ENCODE measurements at regions not wholly inside any gene's neighbourhood (a gene's known extent, or its start where the extent isn't known, plus 50 kb on each side); places are given as distances from the start of the nearest gene placed in this dataset.

DNA sequence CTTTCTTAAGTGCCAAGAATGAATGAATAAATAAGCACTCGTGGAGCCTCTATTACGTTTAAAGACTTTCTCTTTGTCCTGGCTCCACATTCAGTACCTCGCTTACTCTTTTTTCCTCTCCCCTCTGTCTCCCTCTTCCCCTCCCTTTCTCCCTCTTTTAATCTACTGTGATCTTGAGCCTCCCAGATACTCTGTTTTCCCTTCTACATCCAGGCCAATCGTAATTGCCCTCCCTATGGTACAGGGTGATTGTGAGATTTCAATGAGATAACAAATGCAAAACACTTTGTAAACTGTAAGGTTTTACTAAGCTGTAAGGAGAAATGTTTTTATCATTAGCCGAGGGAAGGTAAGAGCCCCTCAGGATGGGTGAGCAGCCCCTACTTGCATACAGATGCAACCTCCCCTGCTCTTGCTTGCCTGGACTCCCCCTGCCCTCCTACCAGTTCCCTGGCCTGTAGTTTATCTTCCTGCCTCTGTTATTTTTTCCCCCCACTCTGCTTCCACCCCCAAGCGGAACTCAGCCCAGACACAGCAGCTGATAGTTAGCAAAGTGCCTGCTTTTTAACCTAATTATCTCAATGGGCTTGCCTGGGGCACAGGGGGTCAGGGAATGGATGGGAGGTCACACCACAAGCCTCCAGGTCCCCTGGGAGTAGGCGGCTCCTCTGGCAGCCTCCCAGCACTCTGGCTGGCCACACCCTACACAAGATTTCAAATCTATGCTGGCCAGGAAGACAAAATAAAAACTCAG is 76.9 kb upstream of the CADM1 start:
- Mint-ChIP-seq H3K4me1 (ENCODE audit: low read depth) (no peaks in the 10 kb centered on the region), H3K36me3 (ENCODE audit: low read depth) (no peaks in the 10 kb centered on the region), H3K9me3 (peaks cover 6% of the 10 kb centered on the region), H3K27ac (no peak overlapping the region), H3K4me3 (no peak overlapping the region), H3K27me3 (no peaks in the 10 kb centered on the region)

DNA sequence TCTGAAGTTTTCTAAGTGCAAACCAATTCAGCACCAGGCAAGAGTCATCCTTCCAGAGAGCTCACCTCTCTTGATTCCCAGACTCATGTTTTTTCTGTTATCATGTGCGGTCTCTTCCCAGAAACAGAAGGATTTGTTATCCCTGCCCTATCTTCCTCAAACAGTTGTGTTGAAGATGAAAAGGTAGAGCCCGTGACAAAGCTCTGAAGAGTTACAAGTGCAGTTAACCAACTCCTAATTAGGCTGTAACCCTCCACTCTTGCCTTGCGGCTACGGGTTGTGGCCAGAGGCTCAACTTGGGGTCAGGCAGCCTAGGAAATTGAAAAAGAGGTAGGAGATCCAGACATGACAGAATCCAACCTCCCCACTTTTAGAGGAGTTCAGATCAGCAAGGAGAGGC is 76.2 kb upstream of the CADM1 start:
- H3K9me3 Mint-ChIP-seq, result peaks cover 6% of the 10 kb centered on the region
- H3K4me3 Mint-ChIP-seq, result no peak overlapping the region
- H3K36me3 Mint-ChIP-seq (ENCODE audit: low read depth), result no peaks in the 10 kb centered on the region
- no peaks in the 10 kb centered on the region for H3K4me1 Mint-ChIP-seq (ENCODE audit: low read depth)
- H3K27me3 Mint-ChIP-seq, result no peaks in the 10 kb centered on the region
- no peak overlapping the region for H3K27ac Mint-ChIP-seq

DNA sequence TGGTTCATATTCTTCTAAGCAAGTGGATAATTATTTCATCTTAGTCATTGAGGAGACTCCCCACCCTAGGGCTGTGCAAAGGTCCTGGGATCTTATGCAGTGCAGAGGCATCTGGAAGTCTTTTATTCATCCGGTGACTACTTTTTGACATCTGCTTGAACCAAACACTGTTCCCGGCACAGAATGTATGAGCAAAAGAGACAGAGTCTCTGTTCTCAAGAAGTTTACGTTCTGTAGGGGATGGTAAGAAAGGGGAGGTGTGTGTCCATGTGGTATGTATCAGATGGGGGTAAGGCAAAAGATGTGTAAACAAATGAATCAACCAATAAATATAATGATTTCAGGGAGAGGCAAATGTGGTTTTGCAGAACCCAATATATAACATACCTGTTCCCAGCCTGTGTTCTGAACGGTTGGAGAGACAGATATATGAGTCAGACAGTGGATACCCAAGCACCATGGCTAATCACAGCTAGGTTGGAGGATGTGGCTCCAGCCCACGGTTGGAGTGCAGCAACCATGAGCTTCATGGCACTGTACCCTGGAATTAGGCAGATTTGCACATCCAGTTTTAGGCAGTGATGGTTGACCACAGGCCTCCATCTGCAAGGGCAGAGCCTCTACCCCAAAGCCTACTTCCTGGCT is 75.1 kb upstream of the CADM1 start:
- Mint-ChIP-seq H3K27me3 (no peaks in the 10 kb centered on the region), H3K36me3 (ENCODE audit: low read depth) (no peaks in the 10 kb centered on the region), H3K4me3 (no peak overlapping the region), H3K4me1 (ENCODE audit: low read depth) (no peaks in the 10 kb centered on the region), H3K27ac (no peak overlapping the region), H3K9me3 (peaks cover 6% of the 10 kb centered on the region)

DNA sequence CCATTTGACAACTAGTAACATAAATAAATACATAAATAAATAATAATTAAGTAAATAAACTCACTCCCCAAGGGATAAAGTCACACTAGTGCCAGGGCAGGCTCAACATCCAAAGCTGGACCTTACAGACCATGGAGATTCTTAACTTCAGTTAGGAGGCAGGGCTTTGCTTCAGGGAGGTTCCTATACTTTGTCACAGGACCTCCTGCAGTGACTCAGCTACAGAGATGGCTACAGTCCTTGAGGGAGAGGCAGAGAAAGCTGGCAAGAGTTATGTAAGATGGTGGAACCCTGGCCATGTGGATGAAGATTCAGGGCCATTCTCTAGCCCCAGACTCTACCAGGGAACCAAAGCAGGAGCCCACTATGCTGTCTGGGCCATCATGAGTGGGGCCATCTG is 74.1 kb upstream of the CADM1 start:
- Mint-ChIP-seq H3K36me3 (ENCODE audit: low read depth) (no peaks in the 10 kb centered on the region), H3K9me3 (peaks cover 6% of the 10 kb centered on the region), H3K27ac (no peak overlapping the region), H3K4me3 (no peak overlapping the region), H3K27me3 (no peaks in the 10 kb centered on the region), H3K4me1 (ENCODE audit: low read depth) (no peaks in the 10 kb centered on the region)

DNA sequence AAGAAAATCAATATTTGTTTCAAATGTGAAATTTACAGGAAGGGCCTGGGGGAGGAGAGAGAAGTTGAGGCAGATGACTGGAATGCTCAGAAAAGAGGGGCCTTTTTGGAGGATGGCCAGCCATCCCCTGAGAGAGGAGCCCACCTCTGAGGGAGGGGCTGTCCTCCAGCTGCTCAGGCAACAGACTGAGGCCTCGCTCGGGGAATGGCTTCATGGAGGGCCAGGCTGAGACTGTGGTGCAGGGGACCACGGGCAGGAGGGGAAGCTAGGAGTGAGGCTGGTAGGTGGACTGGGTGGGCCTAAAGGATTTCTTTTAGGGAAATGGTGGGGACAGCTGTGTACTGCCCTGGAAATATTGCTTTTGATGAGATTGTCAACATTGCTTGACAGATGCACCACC is 73.5 kb upstream of the CADM1 start:
- Mint-ChIP-seq H3K36me3 (ENCODE audit: low read depth) (no peaks in the 10 kb centered on the region), H3K27me3 (no peaks in the 10 kb centered on the region), H3K4me3 (no peak overlapping the region), H3K27ac (no peak overlapping the region), H3K9me3 (peaks cover 6% of the 10 kb centered on the region), H3K4me1 (ENCODE audit: low read depth) (no peaks in the 10 kb centered on the region)

DNA sequence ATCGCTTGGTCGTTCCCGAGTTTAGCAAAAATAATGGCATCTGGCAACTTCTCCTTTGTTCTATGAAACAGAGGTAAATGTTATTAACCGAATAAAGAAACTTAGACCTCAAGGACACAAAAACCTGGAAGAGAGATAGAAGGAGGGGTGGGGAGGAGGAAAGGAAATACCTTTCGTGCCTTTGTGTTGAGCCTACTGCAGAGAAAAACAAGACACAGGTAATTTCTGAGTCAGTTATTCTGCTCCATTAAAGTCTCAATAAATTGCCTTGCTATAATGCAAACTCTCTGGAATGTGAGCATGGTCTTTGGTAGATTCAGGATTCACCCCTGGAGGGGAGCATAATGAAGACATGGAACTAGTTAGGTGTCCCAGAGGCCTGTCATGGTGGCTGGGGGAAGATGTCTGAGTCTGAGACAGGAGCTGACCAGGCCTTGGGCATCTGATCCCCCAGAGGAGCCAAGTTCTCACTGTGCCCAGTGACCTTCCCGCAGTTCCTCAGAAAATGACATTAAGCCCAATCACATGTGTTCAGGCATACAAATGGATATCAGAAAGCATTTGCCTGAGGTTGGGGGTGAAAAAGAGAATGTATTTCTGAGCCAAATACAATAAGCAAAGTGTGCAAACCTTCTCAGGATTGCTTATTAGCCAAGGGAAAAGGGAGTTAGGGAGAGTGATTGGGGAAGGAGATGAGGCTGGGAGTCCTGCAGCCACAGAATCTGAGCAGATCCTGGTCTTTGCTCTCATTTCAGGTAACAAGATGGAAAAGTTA is 72.6 kb upstream of the CADM1 start:
- no peak overlapping the region for H3K27ac Mint-ChIP-seq
- peaks cover under 1% of the 10 kb centered on the region for H3K9me3 Mint-ChIP-seq

DNA sequence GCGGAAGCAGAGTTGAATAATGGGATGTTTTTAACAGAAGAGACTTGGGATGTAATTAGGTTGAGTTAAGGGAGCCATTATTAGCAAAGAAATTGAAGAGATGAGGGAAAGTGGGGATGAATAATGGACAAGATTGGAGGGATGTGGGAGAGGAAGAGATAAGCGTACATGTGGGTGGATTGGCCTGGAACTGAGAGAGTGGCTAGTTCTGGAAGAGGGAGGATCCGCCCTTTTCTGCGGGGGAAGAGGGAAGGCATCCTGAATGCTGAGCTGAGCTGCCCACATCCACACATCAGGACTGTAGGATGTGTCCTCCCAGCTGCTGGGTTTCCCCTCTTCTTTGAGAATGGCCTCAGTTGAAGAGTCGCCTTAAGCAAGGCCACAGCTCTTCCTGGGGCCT is 68.3 kb upstream of the CADM1 start:
- Mint-ChIP-seq H3K9me3 (no peaks in the 10 kb centered on the region), H3K4me1 (ENCODE audit: low read depth) (no peaks in the 10 kb centered on the region), H3K4me3 (no peak overlapping the region), H3K27ac (no peak overlapping the region), H3K36me3 (ENCODE audit: low read depth) (no peaks in the 10 kb centered on the region), H3K27me3 (no peaks in the 10 kb centered on the region)

More for the DNA sequence above, 72.6 kb upstream of the CADM1 start:
- H3K4me3 Mint-ChIP-seq, result no peak overlapping the region
- no peaks in the 10 kb centered on the region for H3K4me1 Mint-ChIP-seq (ENCODE audit: low read depth)
- H3K36me3 Mint-ChIP-seq (ENCODE audit: low read depth), result no peaks in the 10 kb centered on the region
- H3K27me3 Mint-ChIP-seq, result no peaks in the 10 kb centered on the region

DNA sequence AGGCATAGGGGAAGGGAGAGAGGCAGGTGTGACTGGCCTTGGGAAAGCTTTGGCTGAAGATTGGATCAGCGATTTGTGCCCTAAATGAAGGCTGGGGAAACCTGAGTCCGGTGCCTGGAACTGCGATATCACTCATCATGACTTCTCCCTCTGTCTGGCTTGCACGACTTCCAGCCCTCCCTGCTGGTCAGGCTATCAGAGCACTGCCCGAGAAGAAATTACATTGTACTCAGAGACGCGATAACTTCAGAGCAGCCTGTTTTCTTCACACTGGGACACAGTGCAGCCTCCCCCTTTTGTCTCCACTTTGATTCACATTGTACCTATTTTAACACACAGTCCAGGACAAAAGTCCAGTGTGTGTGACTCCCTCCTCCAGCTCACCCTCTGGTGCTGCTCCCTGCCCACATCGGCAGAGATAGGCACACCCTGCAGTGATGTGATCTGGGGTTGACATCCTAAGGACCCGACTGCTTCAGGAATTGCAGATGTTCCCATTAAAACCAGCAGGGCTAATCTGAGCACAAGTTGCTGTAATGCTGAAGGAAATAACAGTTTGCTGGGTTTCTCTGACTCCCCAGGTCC is 62.1 kb upstream of the CADM1 start:
- Mint-ChIP-seq H3K36me3 (ENCODE audit: low read depth) (no peaks in the 10 kb centered on the region), H3K27ac (no peak overlapping the region), H3K4me1 (ENCODE audit: low read depth) (no peaks in the 10 kb centered on the region), H3K9me3 (no peaks in the 10 kb centered on the region), H3K4me3 (no peak overlapping the region), H3K27me3 (peaks cover 5% of the 10 kb centered on the region)

DNA sequence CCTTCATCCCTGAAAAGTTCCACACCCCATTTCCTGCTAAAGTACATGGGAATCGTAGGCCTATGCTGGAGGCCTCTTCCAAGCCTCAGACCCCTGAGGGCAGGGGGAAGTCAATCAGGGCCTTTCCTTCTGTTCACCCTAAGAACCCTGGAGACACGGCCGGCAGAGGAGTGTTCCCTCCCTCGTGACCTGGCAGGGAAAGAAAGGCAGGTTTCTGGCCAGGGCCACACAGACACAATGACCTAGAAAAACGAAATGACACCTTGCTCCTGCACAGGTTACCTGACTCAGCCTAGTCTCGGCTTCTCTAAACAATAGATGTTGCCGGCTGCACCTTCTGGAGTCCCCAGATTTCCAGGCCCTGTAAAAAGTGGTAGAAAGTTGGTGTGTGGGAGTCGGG is 60.6 kb upstream of the CADM1 start:
- H3K27ac Mint-ChIP-seq, result no peak overlapping the region
- no peaks in the 10 kb centered on the region for H3K4me1 Mint-ChIP-seq (ENCODE audit: low read depth)
- H3K27me3 Mint-ChIP-seq, result peaks cover 5% of the 10 kb centered on the region
- no peaks in the 10 kb centered on the region for H3K9me3 Mint-ChIP-seq
- H3K36me3 Mint-ChIP-seq (ENCODE audit: low read depth), result no peaks in the 10 kb centered on the region
- no peak overlapping the region for H3K4me3 Mint-ChIP-seq

DNA sequence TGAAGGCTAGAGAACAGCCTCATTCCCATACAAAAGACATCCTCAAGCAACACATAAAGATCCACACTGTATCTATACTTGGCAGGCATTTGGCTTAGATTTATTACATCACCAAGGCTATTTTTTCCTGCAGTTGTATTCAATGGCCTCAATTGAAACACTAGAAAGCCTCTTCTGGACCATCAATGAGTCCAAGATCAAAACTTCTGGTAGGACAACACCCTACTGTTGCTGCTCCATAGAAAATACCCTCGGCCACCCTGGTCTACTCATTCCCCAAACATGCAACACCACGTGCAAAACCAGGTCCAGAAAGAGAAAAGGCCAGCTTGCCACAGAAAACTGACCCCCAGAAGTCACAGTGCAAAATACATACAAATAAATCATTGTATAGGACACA is 56.9 kb upstream of the CADM1 start:
- H3K36me3 Mint-ChIP-seq (ENCODE audit: low read depth), result no peaks in the 10 kb centered on the region
- no peaks in the 10 kb centered on the region for H3K27me3 Mint-ChIP-seq
- H3K4me1 Mint-ChIP-seq (ENCODE audit: low read depth), result no peaks in the 10 kb centered on the region
- H3K27ac Mint-ChIP-seq, result no peak overlapping the region
- H3K9me3 Mint-ChIP-seq, result no peaks in the 10 kb centered on the region
- H3K4me3 Mint-ChIP-seq, result no peak overlapping the region

DNA sequence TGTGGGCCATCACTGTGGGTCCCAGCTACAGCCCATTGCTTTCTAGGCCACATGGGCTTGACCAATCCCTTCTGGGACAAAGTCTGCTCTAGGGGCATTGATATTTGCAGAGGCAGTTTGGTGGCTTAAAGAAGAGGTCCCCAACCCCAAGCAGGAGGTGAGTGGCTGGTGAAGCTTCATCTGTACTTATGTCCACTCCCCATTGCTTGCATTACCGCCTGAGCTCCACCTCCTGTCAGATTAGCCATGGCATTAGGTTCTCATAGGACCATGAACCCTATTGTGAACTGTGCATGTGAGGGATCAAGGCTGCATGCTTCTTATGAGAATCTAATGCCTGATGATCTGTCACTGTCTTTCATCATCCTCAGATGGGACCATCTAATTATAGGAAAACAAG is 54.4 kb upstream of the CADM1 start:
- H3K4me1 Mint-ChIP-seq (ENCODE audit: low read depth), result no peaks in the 10 kb centered on the region
- H3K27ac Mint-ChIP-seq, result no peak overlapping the region
- H3K27me3 Mint-ChIP-seq, result no peaks in the 10 kb centered on the region
- no peak overlapping the region for H3K4me3 Mint-ChIP-seq
- H3K36me3 Mint-ChIP-seq (ENCODE audit: low read depth), result no peaks in the 10 kb centered on the region
- no peaks in the 10 kb centered on the region for H3K9me3 Mint-ChIP-seq

DNA sequence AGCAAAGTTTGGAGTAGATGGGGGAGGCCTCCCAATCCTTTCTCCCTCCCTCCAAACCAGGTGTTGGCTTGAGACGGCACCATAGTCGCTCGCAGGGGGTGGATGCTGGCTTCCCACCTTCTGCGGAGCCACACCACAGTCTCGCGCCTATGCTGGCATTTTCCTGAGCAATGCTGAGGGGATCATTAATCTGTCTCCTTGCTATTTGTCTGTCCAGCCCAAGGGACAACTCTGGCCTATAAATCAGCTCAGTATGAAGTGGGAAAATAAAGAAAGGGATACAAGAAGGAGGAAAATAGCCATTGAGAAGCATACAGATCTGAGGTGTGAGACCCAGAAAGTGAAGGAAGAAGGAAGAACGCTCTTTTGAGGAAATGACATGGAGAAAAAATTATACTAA is 53.5 kb upstream of the CADM1 start:
- Mint-ChIP-seq H3K27me3 (no peaks in the 10 kb centered on the region), H3K27ac (no peak overlapping the region), H3K9me3 (no peaks in the 10 kb centered on the region), H3K36me3 (ENCODE audit: low read depth) (no peaks in the 10 kb centered on the region), H3K4me3 (no peak overlapping the region), H3K4me1 (ENCODE audit: low read depth) (no peaks in the 10 kb centered on the region)

DNA sequence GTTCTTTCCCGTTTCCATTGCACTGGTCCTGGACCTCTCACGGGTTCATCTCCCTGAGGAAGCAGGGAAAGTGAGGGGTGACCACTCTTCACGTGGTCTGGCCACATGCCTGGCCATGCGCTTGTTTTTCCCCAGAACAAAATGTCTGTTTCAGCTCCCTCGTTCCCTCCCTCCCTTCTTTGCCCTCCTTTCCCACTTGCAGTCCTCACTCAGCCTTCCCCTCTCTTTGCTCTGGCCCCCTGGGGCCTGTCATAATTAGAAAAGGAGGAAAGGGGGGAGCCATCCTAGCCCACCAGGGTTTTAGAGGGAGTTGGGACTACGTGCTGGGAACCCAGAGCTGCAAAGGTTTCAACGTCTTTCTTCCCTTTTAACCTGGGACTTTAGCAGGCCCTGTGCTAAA is 52.8 kb upstream of the CADM1 start:
- H3K4me3 Mint-ChIP-seq, result no peak overlapping the region
- H3K36me3 Mint-ChIP-seq (ENCODE audit: low read depth), result no peaks in the 10 kb centered on the region
- H3K4me1 Mint-ChIP-seq (ENCODE audit: low read depth), result no peaks in the 10 kb centered on the region
- H3K9me3 Mint-ChIP-seq, result no peaks in the 10 kb centered on the region
- no peaks in the 10 kb centered on the region for H3K27me3 Mint-ChIP-seq
- no peak overlapping the region for H3K27ac Mint-ChIP-seq

DNA sequence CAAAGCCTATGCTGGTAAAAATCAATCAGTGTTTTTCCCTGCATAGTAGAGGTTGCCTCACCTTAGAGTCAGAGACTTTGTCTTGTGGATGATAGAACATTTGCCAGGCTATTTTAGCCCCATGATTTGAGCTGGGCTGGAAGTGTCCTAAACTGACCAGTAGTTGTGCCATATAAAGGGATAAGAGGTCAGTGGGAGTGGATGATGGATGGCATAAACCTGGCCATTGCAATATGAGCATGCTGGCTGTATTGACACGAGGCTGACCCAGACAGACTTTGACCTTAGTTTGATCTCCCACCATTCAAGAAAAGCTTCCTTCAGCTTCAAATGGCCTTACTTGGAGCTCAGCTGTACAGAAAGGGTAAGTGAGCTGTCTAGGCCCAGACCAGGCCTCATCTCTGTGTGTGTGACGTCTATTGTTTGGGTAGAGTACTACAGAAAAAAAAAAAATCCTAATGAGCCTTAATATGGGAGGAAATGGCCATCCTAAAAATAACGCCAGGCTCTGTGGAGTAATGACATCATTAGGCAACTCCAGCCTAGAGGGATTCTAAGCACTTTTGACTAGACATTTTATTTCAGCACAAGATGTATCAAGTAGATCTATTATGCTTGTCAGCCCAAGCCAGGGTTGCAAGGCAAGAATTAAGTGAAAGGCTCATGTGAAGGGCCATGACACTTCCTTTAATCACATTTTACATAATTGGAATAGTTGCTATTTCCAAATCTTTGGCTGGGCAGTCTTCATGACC is 51.3 kb upstream of the CADM1 start:
- H3K4me3 Mint-ChIP-seq, result no peak overlapping the region
- H3K27ac Mint-ChIP-seq, result no peak overlapping the region
- no peaks in the 10 kb centered on the region for H3K4me1 Mint-ChIP-seq (ENCODE audit: low read depth)
- no peaks in the 10 kb centered on the region for H3K9me3 Mint-ChIP-seq
- no peaks in the 10 kb centered on the region for H3K27me3 Mint-ChIP-seq
- H3K36me3 Mint-ChIP-seq (ENCODE audit: low read depth), result no peaks in the 10 kb centered on the region

Data from stimulated activated naive CD8-positive, alpha-beta T cell treated with anti-CD3 and anti-CD28 coated beads, Interleukin-15, Interleukin-2, amounts not matched to agents 100 ng/mL and 50 ng/mL, for 24 hours (primary cell).